HL-60 (cell line): ENCODE measurements at regions not wholly inside any gene's neighbourhood (a gene's known extent, or its start where the extent isn't known, plus 50 kb on each side); places are given as distances from the start of the nearest gene placed in this dataset.

Experiments used
- DNase-seq, 2 experiments: peaks; one replicate each; pipeline ENCODE4 v3.0.0-alpha.2; 2010 to 2020; ENCODE audit warnings: low read depth in 1 of 2, low spot score in 1 of 2
- H3K27ac ChIP-seq: fragments of 250-450 bp; sonication (Bioruptor Pico); replicated peaks from 2 replicates; pipeline ENCODE4 v1.5.1; 2020; ENCODE audit warnings: mild to moderate bottlenecking, moderate library complexity
- H3K27me3 ChIP-seq: fragments of 250-450 bp; sonication (Bioruptor Pico); 2 replicates; pipeline ENCODE4 v1.5.1; 2021; ENCODE audit warnings: mild to moderate bottlenecking, moderate library complexity; ENCODE audit not compliant: insufficient read depth, poor library complexity, severe bottlenecking
- H3K4me3 ChIP-seq: replicated peaks from 2 replicates; pipeline ENCODE4 v1.5.1; 2011; ENCODE audit warnings: mild to moderate bottlenecking, control low read depth, low read length; ENCODE audit not compliant: insufficient read depth
- GABPA ChIP-seq: IDR thresholded peaks from 2 replicates; pipeline ENCODE4 v1.6.1; 2012; ENCODE audit warnings: low read depth
- POLR2AphosphoS5 ChIP-seq: IDR thresholded peaks from 2 replicates; pipeline ENCODE4 v1.6.1; 2012; ENCODE audit warnings: low read depth
- SPI1 ChIP-seq: IDR thresholded peaks from 2 replicates; pipeline ENCODE4 v1.6.1; 2012; ENCODE audit warnings: low read depth, mild to moderate bottlenecking, borderline replicate concordance
- TF ChIP-seq, protein P1 (sequence below): IDR thresholded peaks from one replicate; pipeline ENCODE4 v1.5.1; 2011; ENCODE audit warnings: low read length, control low read depth, inconsistent platforms; ENCODE audit not compliant: insufficient read depth
- TF ChIP-seq, protein P2 (sequence below): IDR thresholded peaks from 2 replicates; pipeline ENCODE4 v1.6.1; 2012; ENCODE audit warnings: low read depth; ENCODE audit not compliant: insufficient replicate concordance

DNA sequence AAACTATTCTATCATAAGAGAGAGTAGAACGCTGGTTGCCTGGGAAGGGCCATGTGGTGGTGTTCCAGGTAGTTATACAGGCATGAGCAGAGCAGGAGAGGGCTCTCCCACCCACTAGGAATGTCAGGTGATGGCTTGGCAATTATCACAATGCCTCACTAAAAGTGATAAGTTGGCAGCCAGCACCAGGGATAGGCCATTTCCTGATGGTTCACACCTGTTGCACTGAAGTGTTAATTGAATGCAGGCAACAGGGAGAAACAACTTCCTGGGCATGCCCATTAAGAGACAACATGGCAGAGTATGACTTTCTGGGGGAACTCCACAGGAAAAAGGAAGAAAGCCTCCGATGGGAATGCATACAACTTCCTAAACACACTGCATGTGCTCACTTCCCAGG lies 593.2 kb downstream of the ELAVL2 start:
- H3K27me3 ChIP-seq, result no peaks in the 10 kb centered on the region
- H3K4me3 ChIP-seq, result no peak overlapping the region
- no peak overlapping the region for H3K27ac ChIP-seq
- TF ChIP-seq POLR2AphosphoS5, result no peak
- no peak for TF ChIP-seq GABPA
- no peak for TF ChIP-seq SPI1
- TF ChIP-seq, protein P1, sequence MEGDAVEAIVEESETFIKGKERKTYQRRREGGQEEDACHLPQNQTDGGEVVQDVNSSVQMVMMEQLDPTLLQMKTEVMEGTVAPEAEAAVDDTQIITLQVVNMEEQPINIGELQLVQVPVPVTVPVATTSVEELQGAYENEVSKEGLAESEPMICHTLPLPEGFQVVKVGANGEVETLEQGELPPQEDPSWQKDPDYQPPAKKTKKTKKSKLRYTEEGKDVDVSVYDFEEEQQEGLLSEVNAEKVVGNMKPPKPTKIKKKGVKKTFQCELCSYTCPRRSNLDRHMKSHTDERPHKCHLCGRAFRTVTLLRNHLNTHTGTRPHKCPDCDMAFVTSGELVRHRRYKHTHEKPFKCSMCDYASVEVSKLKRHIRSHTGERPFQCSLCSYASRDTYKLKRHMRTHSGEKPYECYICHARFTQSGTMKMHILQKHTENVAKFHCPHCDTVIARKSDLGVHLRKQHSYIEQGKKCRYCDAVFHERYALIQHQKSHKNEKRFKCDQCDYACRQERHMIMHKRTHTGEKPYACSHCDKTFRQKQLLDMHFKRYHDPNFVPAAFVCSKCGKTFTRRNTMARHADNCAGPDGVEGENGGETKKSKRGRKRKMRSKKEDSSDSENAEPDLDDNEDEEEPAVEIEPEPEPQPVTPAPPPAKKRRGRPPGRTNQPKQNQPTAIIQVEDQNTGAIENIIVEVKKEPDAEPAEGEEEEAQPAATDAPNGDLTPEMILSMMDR, result no peak
- TF ChIP-seq, protein P2, sequence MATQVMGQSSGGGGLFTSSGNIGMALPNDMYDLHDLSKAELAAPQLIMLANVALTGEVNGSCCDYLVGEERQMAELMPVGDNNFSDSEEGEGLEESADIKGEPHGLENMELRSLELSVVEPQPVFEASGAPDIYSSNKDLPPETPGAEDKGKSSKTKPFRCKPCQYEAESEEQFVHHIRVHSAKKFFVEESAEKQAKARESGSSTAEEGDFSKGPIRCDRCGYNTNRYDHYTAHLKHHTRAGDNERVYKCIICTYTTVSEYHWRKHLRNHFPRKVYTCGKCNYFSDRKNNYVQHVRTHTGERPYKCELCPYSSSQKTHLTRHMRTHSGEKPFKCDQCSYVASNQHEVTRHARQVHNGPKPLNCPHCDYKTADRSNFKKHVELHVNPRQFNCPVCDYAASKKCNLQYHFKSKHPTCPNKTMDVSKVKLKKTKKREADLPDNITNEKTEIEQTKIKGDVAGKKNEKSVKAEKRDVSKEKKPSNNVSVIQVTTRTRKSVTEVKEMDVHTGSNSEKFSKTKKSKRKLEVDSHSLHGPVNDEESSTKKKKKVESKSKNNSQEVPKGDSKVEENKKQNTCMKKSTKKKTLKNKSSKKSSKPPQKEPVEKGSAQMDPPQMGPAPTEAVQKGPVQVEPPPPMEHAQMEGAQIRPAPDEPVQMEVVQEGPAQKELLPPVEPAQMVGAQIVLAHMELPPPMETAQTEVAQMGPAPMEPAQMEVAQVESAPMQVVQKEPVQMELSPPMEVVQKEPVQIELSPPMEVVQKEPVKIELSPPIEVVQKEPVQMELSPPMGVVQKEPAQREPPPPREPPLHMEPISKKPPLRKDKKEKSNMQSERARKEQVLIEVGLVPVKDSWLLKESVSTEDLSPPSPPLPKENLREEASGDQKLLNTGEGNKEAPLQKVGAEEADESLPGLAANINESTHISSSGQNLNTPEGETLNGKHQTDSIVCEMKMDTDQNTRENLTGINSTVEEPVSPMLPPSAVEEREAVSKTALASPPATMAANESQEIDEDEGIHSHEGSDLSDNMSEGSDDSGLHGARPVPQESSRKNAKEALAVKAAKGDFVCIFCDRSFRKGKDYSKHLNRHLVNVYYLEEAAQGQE, result no peak
- no peak for DNase-seq

DNA sequence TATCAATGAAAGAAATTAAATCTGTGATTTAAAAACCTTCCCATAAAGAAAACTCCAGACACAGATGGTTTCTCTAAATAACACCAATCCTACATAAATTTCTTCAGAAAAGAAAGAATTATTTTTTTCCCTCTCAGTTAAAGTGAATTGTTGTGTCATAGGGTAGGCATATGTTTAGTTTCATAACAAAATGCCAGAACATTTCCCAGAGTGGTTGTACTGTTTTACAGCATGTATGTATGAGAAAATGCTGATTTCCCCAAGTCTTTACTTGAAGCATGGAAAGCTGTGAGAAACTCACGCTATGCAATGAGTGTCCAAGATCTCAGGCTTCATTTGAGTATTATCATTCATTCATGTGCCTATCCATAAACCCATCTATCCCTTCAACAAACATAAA lies 582.5 kb downstream of the ELAVL2 start:
- no peak overlapping the region for H3K27ac ChIP-seq
- TF ChIP-seq SPI1, result no peak
- H3K27me3 ChIP-seq, result no peaks in the 10 kb centered on the region
- DNase-seq, result no peak
- H3K4me3 ChIP-seq, result no peak overlapping the region

DNA sequence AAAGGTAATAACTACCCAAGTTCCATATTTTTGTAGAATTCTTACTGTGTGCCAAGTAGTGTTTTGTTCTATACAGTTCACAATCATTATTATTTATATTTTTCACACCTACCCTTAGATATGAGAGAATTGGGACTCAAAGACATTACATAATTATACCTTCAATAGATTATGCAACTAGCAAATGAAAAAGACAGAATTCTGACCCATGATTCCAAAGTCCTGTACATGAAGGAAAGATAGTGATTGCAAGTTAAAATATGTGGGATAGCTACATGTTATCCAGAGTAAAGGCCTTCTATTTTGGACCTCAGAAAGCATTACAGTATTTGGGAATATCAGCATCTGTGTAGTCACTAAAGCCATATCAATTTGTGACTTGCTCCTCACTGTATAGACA lies 581.0 kb downstream of the ELAVL2 start:
- TF ChIP-seq GABPA, result no peak
- no peak for TF ChIP-seq SPI1
- Histone ChIP-seq H3K27me3 (no peaks in the 10 kb centered on the region), H3K4me3 (no peak overlapping the region), H3K27ac (no peak overlapping the region)
- DNase-seq, result no peak

DNA sequence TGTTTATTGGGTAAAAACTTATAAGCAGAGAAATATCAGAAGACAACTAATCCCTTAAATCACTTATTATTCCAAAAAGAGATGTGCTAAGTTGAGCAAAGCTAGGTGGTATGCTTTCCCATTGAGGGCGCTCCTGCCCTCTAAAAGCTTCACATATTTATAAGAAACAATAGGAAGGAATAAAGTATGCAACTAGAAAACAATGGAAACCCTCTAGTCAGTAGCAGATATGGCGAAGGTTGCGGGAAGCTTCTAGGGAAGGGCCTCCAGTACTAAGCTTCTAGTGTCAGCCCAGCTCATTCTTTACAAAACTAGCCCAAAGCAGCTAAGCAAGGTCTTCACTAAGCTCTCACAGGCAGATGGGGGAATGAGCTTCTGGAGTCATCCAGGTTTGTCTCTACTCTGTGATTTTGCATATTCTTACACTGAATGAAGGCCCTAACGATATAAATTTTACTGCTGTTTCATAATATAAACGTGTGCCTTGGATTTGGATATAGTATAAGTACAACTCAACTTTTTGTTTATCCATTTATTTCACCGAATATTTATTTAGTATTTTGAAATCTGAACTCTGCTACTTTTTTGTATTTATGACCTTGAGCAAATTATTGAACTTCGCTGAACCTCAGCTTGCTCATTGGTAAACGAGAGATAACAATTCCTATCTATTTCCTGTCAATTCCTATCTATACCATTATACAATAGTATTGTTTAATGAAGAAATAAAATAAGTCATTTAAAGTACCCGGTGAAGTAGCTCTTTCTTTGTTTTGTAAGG lies 571.4 kb downstream of the ELAVL2 start:
- TF ChIP-seq GABPA, result no peak
- TF ChIP-seq, protein P2, result no peak
- no peak for TF ChIP-seq POLR2AphosphoS5
- TF ChIP-seq, protein P1, result no peak
- TF ChIP-seq SPI1, result no peak
- no peak overlapping the region for H3K4me3 ChIP-seq
- no peak overlapping the region for H3K27ac ChIP-seq
- H3K27me3 ChIP-seq, result no peaks in the 10 kb centered on the region
- DNase-seq, result no peak

DNA sequence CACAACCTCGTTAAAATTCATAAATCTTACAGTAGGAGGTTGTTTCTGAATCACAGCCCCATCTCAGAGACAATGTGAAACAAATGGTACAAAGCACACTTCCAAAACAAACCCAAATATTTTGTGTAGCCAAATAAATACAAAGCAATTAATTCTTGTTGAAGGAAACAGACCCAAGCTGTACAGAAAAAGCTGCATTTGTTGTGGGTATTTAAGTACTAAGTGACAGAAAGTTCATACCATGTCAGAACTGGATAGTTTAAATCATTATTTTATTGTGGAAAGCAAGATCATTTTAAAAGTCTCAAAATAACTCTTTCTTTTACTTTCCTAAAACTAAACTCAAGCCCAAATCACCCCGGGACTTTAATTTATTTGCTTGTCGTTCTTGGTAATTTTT lies 570.7 kb downstream of the ELAVL2 start:
- H3K27me3 ChIP-seq, result no peaks in the 10 kb centered on the region
- no peak for DNase-seq
- no peak overlapping the region for H3K27ac ChIP-seq
- no peak overlapping the region for H3K4me3 ChIP-seq
- TF ChIP-seq SPI1, result no peak
- TF ChIP-seq GABPA, result no peak
- TF ChIP-seq, protein P1, result no peak
- TF ChIP-seq, protein P2, result no peak
- no peak for TF ChIP-seq POLR2AphosphoS5
